ENCODE measurements at regions not wholly inside any gene's neighbourhood (a gene's known extent, or its start where the extent isn't known, plus 50 kb on each side); places are given as distances from the start of the nearest gene placed in this dataset.
"Not testable (repeated sequence)": the region's sequence is repeated elsewhere in the genome, so short reads cannot be mapped to it uniquely, and the experiment has no call there.

- Histone ChIP-seq H3K4me3 (ENCODE audit: low read depth, low read length) (peak overlapping the region; percentile 43; the same call in 1 of the 2 replicates), H3K36me3 (ENCODE audit: control insufficient read depth, insufficient read depth, low read length) (no peaks in the 10 kb centered on the region), H3K27me3 (ENCODE audit: control insufficient read depth, insufficient read depth, low read length) (no peaks in the 10 kb centered on the region), H3K9ac (ENCODE audit: low read depth, low read length) (no peak overlapping the region), H3K4me1 (ENCODE audit: control insufficient read depth, insufficient read depth, low read length) (peaks cover 4% of the 10 kb centered on the region; the same call in 1 of the 2 replicates), H3K27ac (ENCODE audit: low read depth, low read length) (no peak overlapping the region), H3K9me3 (ENCODE audit: control insufficient read depth, insufficient read depth, low read length) (no peaks in the 10 kb centered on the region)
Measured at GRCh38 chr15:61364871-61365270, 135.8 kb upstream of the RORA start.

- H3K4me1 ChIP-seq (ENCODE audit: control insufficient read depth, insufficient read depth, low read length); H3K9ac ChIP-seq (ENCODE audit: low read depth, low read length); H3K4me3 ChIP-seq (ENCODE audit: low read depth, low read length); H3K27ac ChIP-seq (ENCODE audit: low read depth, low read length); H3K9me3 ChIP-seq (ENCODE audit: control insufficient read depth, insufficient read depth, low read length); H3K27me3 ChIP-seq (ENCODE audit: control insufficient read depth, insufficient read depth, low read length); H3K36me3 ChIP-seq (ENCODE audit: control insufficient read depth, insufficient read depth, low read length): not testable (repeated sequence)
Measured at GRCh38 chr15:61362912-61363311, 133.8 kb upstream of the RORA start.

GRCh38 chr15:61344293-61344692 is 115.2 kb upstream of the RORA start:
- Histone ChIP-seq H3K36me3 (ENCODE audit: control insufficient read depth, insufficient read depth, low read length) (no peaks in the 10 kb centered on the region), H3K4me1 (ENCODE audit: control insufficient read depth, insufficient read depth, low read length) (no peaks in the 10 kb centered on the region), H3K4me3 (ENCODE audit: low read depth, low read length) (no peak overlapping the region), H3K9me3 (ENCODE audit: control insufficient read depth, insufficient read depth, low read length) (no peaks in the 10 kb centered on the region), H3K27me3 (ENCODE audit: control insufficient read depth, insufficient read depth, low read length) (no peaks in the 10 kb centered on the region), H3K9ac (ENCODE audit: low read depth, low read length) (no peak overlapping the region), H3K27ac (ENCODE audit: low read depth, low read length) (no peak overlapping the region)

GRCh38 chr15:61342390-61342789 is 113.3 kb upstream of the RORA start:
- H3K4me3 ChIP-seq (ENCODE audit: low read depth, low read length): no peak overlapping the region
- H3K9ac ChIP-seq (ENCODE audit: low read depth, low read length): no peak overlapping the region
- no peaks in the 10 kb centered on the region for H3K27me3 ChIP-seq (ENCODE audit: control insufficient read depth, insufficient read depth, low read length)
- H3K4me1 ChIP-seq (ENCODE audit: control insufficient read depth, insufficient read depth, low read length): no peaks in the 10 kb centered on the region
- H3K27ac ChIP-seq (ENCODE audit: low read depth, low read length): no peak overlapping the region
- H3K36me3 ChIP-seq (ENCODE audit: control insufficient read depth, insufficient read depth, low read length): no peaks in the 10 kb centered on the region
- H3K9me3 ChIP-seq (ENCODE audit: control insufficient read depth, insufficient read depth, low read length): no peaks in the 10 kb centered on the region

- Histone ChIP-seq H3K36me3 (ENCODE audit: control insufficient read depth, insufficient read depth, low read length) (no peaks in the 10 kb centered on the region), H3K4me3 (ENCODE audit: low read depth, low read length) (no peak overlapping the region), H3K9me3 (ENCODE audit: control insufficient read depth, insufficient read depth, low read length) (no peaks in the 10 kb centered on the region), H3K4me1 (ENCODE audit: control insufficient read depth, insufficient read depth, low read length) (no peaks in the 10 kb centered on the region; the same call in 1 of the 2 replicates), H3K27ac (ENCODE audit: low read depth, low read length) (no peak overlapping the region), H3K27me3 (ENCODE audit: control insufficient read depth, insufficient read depth, low read length) (no peaks in the 10 kb centered on the region), H3K9ac (ENCODE audit: low read depth, low read length) (no peak overlapping the region)
Measured at GRCh38 chr15:61339516-61339915, 110.4 kb upstream of the RORA start.

GRCh38 chr15:61337541-61337940 is 108.4 kb upstream of the RORA start:
- Histone ChIP-seq H3K36me3 (ENCODE audit: control insufficient read depth, insufficient read depth, low read length) (no peaks in the 10 kb centered on the region), H3K4me3 (ENCODE audit: low read depth, low read length) (no peak overlapping the region), H3K9me3 (ENCODE audit: control insufficient read depth, insufficient read depth, low read length) (no peaks in the 10 kb centered on the region), H3K4me1 (ENCODE audit: control insufficient read depth, insufficient read depth, low read length) (no peaks in the 10 kb centered on the region; the same call in 1 of the 2 replicates), H3K27me3 (ENCODE audit: control insufficient read depth, insufficient read depth, low read length) (no peaks in the 10 kb centered on the region), H3K9ac (ENCODE audit: low read depth, low read length) (no peak overlapping the region), H3K27ac (ENCODE audit: low read depth, low read length) (no peak overlapping the region)

GRCh38 chr15:61336026-61336638 is 107.0 kb upstream of the RORA start:
- H3K36me3 ChIP-seq (ENCODE audit: control insufficient read depth, insufficient read depth, low read length): no peaks in the 10 kb centered on the region
- no peak overlapping the region for H3K9ac ChIP-seq (ENCODE audit: low read depth, low read length)
- H3K4me3 ChIP-seq (ENCODE audit: low read depth, low read length): no peak overlapping the region
- no peaks in the 10 kb centered on the region for H3K27me3 ChIP-seq (ENCODE audit: control insufficient read depth, insufficient read depth, low read length)
- no peak overlapping the region for H3K27ac ChIP-seq (ENCODE audit: low read depth, low read length)
- no peaks in the 10 kb centered on the region; the same call in 1 of the 2 replicates for H3K4me1 ChIP-seq (ENCODE audit: control insufficient read depth, insufficient read depth, low read length)
- H3K9me3 ChIP-seq (ENCODE audit: control insufficient read depth, insufficient read depth, low read length): no peaks in the 10 kb centered on the region

- H3K36me3 ChIP-seq (ENCODE audit: control insufficient read depth, insufficient read depth, low read length); H3K27me3 ChIP-seq (ENCODE audit: control insufficient read depth, insufficient read depth, low read length); H3K9ac ChIP-seq (ENCODE audit: low read depth, low read length); H3K27ac ChIP-seq (ENCODE audit: low read depth, low read length); H3K4me3 ChIP-seq (ENCODE audit: low read depth, low read length); H3K9me3 ChIP-seq (ENCODE audit: control insufficient read depth, insufficient read depth, low read length); H3K4me1 ChIP-seq (ENCODE audit: control insufficient read depth, insufficient read depth, low read length): not testable (repeated sequence)
Measured at GRCh38 chr15:61334714-61335113, 105.6 kb upstream of the RORA start.

- Histone ChIP-seq H3K4me3 (ENCODE audit: low read depth, low read length) (no peak overlapping the region), H3K36me3 (ENCODE audit: control insufficient read depth, insufficient read depth, low read length) (no peaks in the 10 kb centered on the region), H3K9ac (ENCODE audit: low read depth, low read length) (no peak overlapping the region), H3K9me3 (ENCODE audit: control insufficient read depth, insufficient read depth, low read length) (no peaks in the 10 kb centered on the region), H3K4me1 (ENCODE audit: control insufficient read depth, insufficient read depth, low read length) (no peaks in the 10 kb centered on the region; the same call in 1 of the 2 replicates), H3K27ac (ENCODE audit: low read depth, low read length) (no peak overlapping the region), H3K27me3 (ENCODE audit: control insufficient read depth, insufficient read depth, low read length) (no peaks in the 10 kb centered on the region)
Measured at GRCh38 chr15:61331019-61331418, 101.9 kb upstream of the RORA start.

- H3K27ac ChIP-seq (ENCODE audit: low read depth, low read length): no peak overlapping the region
- no peak overlapping the region for H3K4me3 ChIP-seq (ENCODE audit: low read depth, low read length)
- H3K9me3 ChIP-seq (ENCODE audit: control insufficient read depth, insufficient read depth, low read length): no peaks in the 10 kb centered on the region
- H3K36me3 ChIP-seq (ENCODE audit: control insufficient read depth, insufficient read depth, low read length): no peaks in the 10 kb centered on the region
- H3K9ac ChIP-seq (ENCODE audit: low read depth, low read length): no peak overlapping the region
- H3K4me1 ChIP-seq (ENCODE audit: control insufficient read depth, insufficient read depth, low read length): no peaks in the 10 kb centered on the region
- no peaks in the 10 kb centered on the region for H3K27me3 ChIP-seq (ENCODE audit: control insufficient read depth, insufficient read depth, low read length)
Measured at GRCh38 chr15:61327019-61327631, 98.0 kb upstream of the RORA start.

GRCh38 chr15:61319892-61320291 is 90.8 kb upstream of the RORA start:
- Histone ChIP-seq H3K4me1 (ENCODE audit: control insufficient read depth, insufficient read depth, low read length) (no peaks in the 10 kb centered on the region), H3K36me3 (ENCODE audit: control insufficient read depth, insufficient read depth, low read length) (no peaks in the 10 kb centered on the region), H3K4me3 (ENCODE audit: low read depth, low read length) (no peak overlapping the region), H3K27ac (ENCODE audit: low read depth, low read length) (no peak overlapping the region), H3K27me3 (ENCODE audit: control insufficient read depth, insufficient read depth, low read length) (no peaks in the 10 kb centered on the region), H3K9ac (ENCODE audit: low read depth, low read length) (no peak overlapping the region), H3K9me3 (ENCODE audit: control insufficient read depth, insufficient read depth, low read length) (0 out of 2 replicates have a peak, but pooled peaks cover 2% of the 10 kb centered on the region)

Measured in HUES48 (cell line).